Tibial nerve (tissue), 4 donors: ENCODE measurements at regions not wholly inside any gene's neighbourhood (a gene's known extent, or its start where the extent isn't known, plus 50 kb on each side); places are given as distances from the start of the nearest gene placed in this dataset.

Experiments
- DNase-seq, 2 donors: peaks; one replicate each; pipeline ENCODE4 v3.0.0-alpha.2; 2019; ENCODE audit warnings: low spot score in 2 of 2
- H3K27ac ChIP-seq, 4 donors: fragments of 200-600 bp; sonication (generic) in 3 of 4; one replicate each; pipeline ENCODE4 v1.5.1; 2017 to 2019; ENCODE audit warnings: mild to moderate bottlenecking in 1 of 4
- H3K27me3 ChIP-seq, 2 donors: fragments of 200-600 bp; sonication (generic) in 1 of 2; one replicate each; pipeline versions ENCODE4 v1.5.1 to v1.6.0; 2017 to 2019
- H3K36me3 ChIP-seq, 3 donors: fragments of 200-600 bp; sonication (generic); one replicate each; pipeline ENCODE4 v1.5.1; 2018 to 2019
- H3K4me1 ChIP-seq, 4 donors: fragments of 200-600 bp; sonication (generic) in 3 of 4; one replicate each; pipeline ENCODE4 v1.5.1; 2017 to 2019
- H3K4me3 ChIP-seq, 4 donors: fragments of 200-600 bp; sonication (generic) in 3 of 4; one replicate each; pipeline ENCODE4 v1.5.1; 2017 to 2019; ENCODE audit warnings: mild to moderate bottlenecking in 1 of 4, moderate library complexity in 1 of 4
- H3K9me3 ChIP-seq, 4 donors: fragments of 200-600 bp; sonication (generic) in 3 of 4; one replicate each; pipeline ENCODE4 v1.5.1; 2017 to 2019
- EP300 ChIP-seq, 2 donors: sonication (generic); formaldehyde crosslinking; IDR thresholded peaks; one replicate each; pipeline ENCODE4 v1.6.1; 2017; ENCODE audit warnings: antibody characterized with exemption in 2 of 2, mild to moderate bottlenecking in 1 of 2
- POLR2A ChIP-seq, 2 donors: fragments of 450-650 bp; IDR thresholded peaks; one replicate each; pipeline ENCODE4 v1.6.1; 2017; ENCODE audit warnings: antibody characterized with exemption in 2 of 2, mild to moderate bottlenecking in 2 of 2, moderate library complexity in 2 of 2
- WGBS, 2 donors: methylation state at CpG; one replicate each; pipeline ENCODE4 v1.1.5; 2018; 5-methylcytosine and 5-hydroxymethylcytosine counted together
- TF ChIP-seq, protein P1 (sequence below), 5 experiments: fragments of 200-600 bp in 3 of 5; fragments of 450-650 bp in 2 of 5; sonication (generic) in 3 of 5; IDR thresholded peaks; one replicate each; pipeline ENCODE4 v1.5.1; 2016 to 2019; ENCODE audit warnings: antibody characterized with exemption in 5 of 5, mild to moderate bottlenecking in 3 of 5, moderate library complexity in 2 of 5

DNA sequence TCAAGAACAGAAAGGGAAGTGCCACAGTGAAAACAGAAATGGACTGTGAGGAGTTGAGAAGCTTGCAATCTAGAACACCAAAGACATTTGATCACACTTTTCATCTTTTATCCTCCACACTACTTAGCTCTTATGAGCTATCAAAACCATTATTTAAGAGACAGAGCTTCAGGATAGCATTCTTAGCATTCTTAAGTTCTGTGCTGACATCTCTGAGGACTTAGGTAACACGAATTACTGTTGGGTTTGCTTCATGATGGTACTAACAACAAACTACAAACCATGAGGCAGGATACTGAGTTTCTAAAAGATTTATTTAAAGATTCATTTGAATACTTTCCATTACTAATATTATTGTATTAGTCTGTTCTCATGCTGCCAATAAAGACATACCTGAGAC is 1038.6 kb downstream of the TUSC7 start:
- peaks cover 0 to 12% (median 0%) of the 10 kb centered on the region in 4 donors for H3K4me1 ChIP-seq
- TF ChIP-seq, protein P1, sequence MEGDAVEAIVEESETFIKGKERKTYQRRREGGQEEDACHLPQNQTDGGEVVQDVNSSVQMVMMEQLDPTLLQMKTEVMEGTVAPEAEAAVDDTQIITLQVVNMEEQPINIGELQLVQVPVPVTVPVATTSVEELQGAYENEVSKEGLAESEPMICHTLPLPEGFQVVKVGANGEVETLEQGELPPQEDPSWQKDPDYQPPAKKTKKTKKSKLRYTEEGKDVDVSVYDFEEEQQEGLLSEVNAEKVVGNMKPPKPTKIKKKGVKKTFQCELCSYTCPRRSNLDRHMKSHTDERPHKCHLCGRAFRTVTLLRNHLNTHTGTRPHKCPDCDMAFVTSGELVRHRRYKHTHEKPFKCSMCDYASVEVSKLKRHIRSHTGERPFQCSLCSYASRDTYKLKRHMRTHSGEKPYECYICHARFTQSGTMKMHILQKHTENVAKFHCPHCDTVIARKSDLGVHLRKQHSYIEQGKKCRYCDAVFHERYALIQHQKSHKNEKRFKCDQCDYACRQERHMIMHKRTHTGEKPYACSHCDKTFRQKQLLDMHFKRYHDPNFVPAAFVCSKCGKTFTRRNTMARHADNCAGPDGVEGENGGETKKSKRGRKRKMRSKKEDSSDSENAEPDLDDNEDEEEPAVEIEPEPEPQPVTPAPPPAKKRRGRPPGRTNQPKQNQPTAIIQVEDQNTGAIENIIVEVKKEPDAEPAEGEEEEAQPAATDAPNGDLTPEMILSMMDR (IDR thresholded peaks at IDR 0.05): no peak
- TF ChIP-seq POLR2A (IDR thresholded peaks at IDR 0.05) (no peak), EP300 (IDR thresholded peaks at IDR 0.05) (no peak)
- H3K9me3 ChIP-seq: no peaks in the 10 kb centered on the region
- no peak overlapping the region for H3K4me3 ChIP-seq
- WGBS, 2 donors: 57 to 72% methylated on average over 1 of the region's 1 CpG
- H3K27ac ChIP-seq: no peak overlapping the region
- DNase-seq: no peak
- no peaks in the 10 kb centered on the region for H3K27me3 ChIP-seq
- no peaks in the 10 kb centered on the region for H3K36me3 ChIP-seq

DNA sequence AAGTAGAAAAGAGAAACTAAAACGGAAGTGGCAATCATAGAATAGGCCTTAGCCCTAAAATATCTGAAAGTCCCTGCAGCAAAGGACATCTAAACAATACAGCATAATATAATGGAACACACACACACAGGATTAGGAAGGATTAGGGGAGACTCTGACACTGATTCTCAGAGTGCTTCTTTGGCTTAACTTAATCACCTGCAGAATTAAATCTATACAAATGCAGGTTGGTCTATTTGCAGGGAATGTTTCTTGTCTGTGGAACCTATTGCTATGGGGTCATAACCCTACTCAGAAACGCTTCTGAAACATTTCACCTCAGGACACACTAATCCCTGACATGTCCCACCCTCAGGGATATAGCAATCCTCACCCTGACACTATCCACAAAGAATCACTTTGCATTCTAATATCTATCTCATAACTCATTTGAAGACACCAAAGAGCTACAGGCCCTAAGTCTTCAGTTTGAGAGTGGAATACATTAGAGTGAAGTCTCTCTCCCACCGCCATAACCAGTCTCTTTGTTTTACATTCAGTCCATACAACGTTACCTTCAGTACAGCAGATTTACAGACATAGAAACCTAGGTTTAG is 1041.2 kb downstream of the TUSC7 start:
- no peak for DNase-seq
- no peak overlapping the region for H3K27ac ChIP-seq
- TF ChIP-seq POLR2A (IDR thresholded peaks at IDR 0.05) (no peak), EP300 (IDR thresholded peaks at IDR 0.05) (no peak)
- TF ChIP-seq, protein P1 (IDR thresholded peaks at IDR 0.05): no peak
- H3K36me3 ChIP-seq: no peaks in the 10 kb centered on the region
- H3K27me3 ChIP-seq: no peaks in the 10 kb centered on the region
- WGBS, 2 donors: 75 to 85% methylated on average over 4 of the region's 4 CpGs
- H3K9me3 ChIP-seq: no peaks in the 10 kb centered on the region
- H3K4me3 ChIP-seq: no peak overlapping the region
- H3K4me1 ChIP-seq: peaks cover 0 to 12% (median 0%) of the 10 kb centered on the region in 4 donors

DNA sequence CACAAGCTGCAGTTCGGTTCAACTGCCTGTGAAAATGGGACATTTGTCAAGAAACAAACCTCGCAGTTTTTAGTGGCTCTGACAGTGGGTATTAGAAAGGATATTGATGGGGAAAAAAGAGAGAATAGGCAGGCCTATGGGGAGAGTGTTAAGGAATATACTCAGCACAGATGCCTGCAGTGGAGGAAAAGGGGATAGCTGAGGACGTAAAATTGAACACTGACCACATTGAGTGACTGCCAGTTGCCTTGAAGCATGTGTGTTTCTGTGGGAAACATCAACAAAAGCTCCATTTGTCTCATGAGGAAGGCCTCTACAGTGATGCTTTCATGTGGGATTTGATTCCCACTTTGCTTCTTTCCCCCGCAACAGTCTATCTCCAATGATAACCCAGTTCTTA is 1042.1 kb downstream of the TUSC7 start:
- Histone ChIP-seq H3K4me3 (no peak overlapping the region), H3K4me1 (peaks cover 0 to 12% (median 0%) of the 10 kb centered on the region in 4 donors), H3K27me3 (no peaks in the 10 kb centered on the region), H3K27ac (no peak overlapping the region), H3K36me3 (no peaks in the 10 kb centered on the region), H3K9me3 (no peaks in the 10 kb centered on the region)
- whole genome bisulfite sequencing, 2 donors: 43 to 52% methylated on average over 4 of the region's 4 CpGs
- no peak for TF ChIP-seq EP300 (IDR thresholded peaks at IDR 0.05)
- TF ChIP-seq, protein P1 (IDR thresholded peaks at IDR 0.05): no peak
- no peak for DNase-seq

DNA sequence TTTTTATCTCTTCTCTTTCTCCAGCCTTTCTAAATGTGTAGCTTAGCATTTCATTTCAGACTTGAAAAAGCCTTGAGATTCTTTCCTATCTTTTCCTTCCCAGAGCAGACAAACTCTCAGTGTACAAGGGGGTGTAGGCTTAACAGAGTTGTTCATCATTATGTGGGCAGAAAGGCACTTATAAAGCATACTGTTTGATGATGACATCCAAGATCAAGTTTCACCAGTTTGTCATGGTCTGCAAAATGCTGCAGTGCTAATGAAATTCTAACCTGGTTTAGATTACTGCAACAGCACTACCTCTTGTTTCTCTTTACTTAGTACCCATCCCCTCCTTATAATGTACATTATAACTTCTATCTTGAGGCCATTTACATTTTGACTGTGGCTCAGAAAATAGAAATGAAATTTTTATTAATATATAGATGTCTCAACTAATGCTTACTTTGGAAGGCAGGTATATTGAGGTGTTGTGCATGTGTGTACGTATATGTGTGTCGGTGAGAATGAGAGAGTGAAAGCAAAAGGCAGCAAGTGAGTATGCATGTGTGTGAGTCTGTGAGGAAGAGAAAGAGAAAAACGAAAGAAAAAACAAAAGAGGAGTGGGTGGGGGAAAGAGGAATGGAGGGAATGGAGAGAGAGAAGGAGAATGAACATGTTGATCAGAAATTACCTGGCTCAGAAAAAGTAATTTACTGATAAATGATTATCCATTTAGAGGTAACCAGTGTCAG is 1043.6 kb downstream of the TUSC7 start:
- WGBS, 2 donors: 87 to 89% methylated on average over 3 of the region's 3 CpGs
- no peaks in the 10 kb centered on the region for H3K27me3 ChIP-seq
- H3K9me3 ChIP-seq: no peaks in the 10 kb centered on the region
- no peak overlapping the region for H3K27ac ChIP-seq
- TF ChIP-seq, protein P1 (IDR thresholded peaks at IDR 0.05): no peak
- no peak for TF ChIP-seq EP300 (IDR thresholded peaks at IDR 0.05)
- no peak for TF ChIP-seq POLR2A (IDR thresholded peaks at IDR 0.05)
- no peaks in the 10 kb centered on the region for H3K36me3 ChIP-seq
- H3K4me3 ChIP-seq: no peak overlapping the region
- no peak for DNase-seq
- peaks cover 0 to 12% (median 0%) of the 10 kb centered on the region in 4 donors for H3K4me1 ChIP-seq

DNA sequence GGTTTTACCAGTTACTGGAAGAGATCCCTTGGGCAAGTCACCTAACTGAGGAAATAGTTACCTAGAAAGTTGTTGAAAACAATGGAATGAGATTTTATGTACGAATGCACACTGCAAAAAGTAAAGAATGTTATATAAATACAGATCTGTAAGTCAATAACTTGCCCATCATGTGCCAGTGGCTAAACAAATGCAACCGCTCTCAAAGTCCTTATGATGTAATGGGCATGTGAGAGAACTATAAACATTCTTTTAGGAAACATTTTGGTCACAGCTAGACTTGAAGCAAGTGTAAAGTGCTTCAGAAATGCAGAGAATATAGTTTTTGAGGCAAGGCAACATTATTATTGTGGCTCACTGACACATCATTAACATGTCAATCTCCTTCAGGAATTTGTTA is 1044.5 kb downstream of the TUSC7 start:
- DNase-seq: no peak
- no peaks in the 10 kb centered on the region for H3K9me3 ChIP-seq
- WGBS, 2 donors: 78 to 79% methylated on average over 2 of the region's 2 CpGs
- H3K27ac ChIP-seq: no peak overlapping the region
- H3K27me3 ChIP-seq: no peaks in the 10 kb centered on the region
- TF ChIP-seq EP300 (IDR thresholded peaks at IDR 0.05) (no peak), POLR2A (IDR thresholded peaks at IDR 0.05) (no peak)
- TF ChIP-seq, protein P1 (IDR thresholded peaks at IDR 0.05): no peak
- H3K4me1 ChIP-seq: peaks cover 0 to 12% (median 0%) of the 10 kb centered on the region in 4 donors
- no peaks in the 10 kb centered on the region for H3K36me3 ChIP-seq
- no peak overlapping the region for H3K4me3 ChIP-seq
